HepG2 (cell line): ENCODE measurements at regions not wholly inside any gene's neighbourhood (a gene's known extent, or its start where the extent isn't known, plus 50 kb on each side); places are given as distances from the start of the nearest gene placed in this dataset.
A peak's percentile ranks its signal among the peaks of the same experiment; 100 is the strongest.
"Not testable (repeated sequence)": the region's sequence is repeated elsewhere in the genome, so short reads cannot be mapped to it uniquely, and the experiment has no call there.

Experiments
- ATAC-seq: fragments of 200-7000 bp; cut with Tn5 transposase; 3 replicates; pipeline ENCODE4 v1.9.1; 2020; ENCODE audit warnings: mild to moderate bottlenecking, moderate library complexity
- BruUV-seq: library from RNA; stranded (reverse); fragments of 400-500 nt; replicated peaks from 2 replicates; lab custom pipeline; 2021; lab: Mats Ljungman, UMichigan
- CTCF ChIA-PET: fragments of 300-600 bp; formaldehyde crosslinking; extraction: SDS; loops from one replicate; lab custom pipeline; 2021; ENCODE audit warnings: low total read pairs, inconsistent platforms, low intra/inter-chr PET ratio; lab: Yijun Ruan, JAX
- POLR2A ChIA-PET: fragments of 350-600 bp; sonication (Branson Sonifier 250); formaldehyde crosslinking; loops from one replicate; lab custom pipeline; 2020; ENCODE audit warnings: antibody characterized with exemption, inconsistent platforms; lab: Yijun Ruan, JAX
- DNase-seq: peaks from one replicate; pipeline ENCODE4 v3.0.0-alpha.2; 2015; ENCODE audit warnings: low spot score
- FAIRE-seq: peaks from 3 replicates; lab custom pipeline; 2011; peaks lifted over from hg19 to GRCh38; lab: Jason Lieb, UNC
- H2AFZ ChIP-seq: one replicate; pipeline ENCODE4 v1.6.1; 2011; ENCODE audit warnings: low read length, inconsistent platforms
- H3K27ac ChIP-seq: fragments of 300-600 bp; 3 replicates; pipeline ENCODE4 v1.8.0; 2011; ENCODE audit warnings: mixed run types, mild to moderate bottlenecking, mixed read lengths, low read length, inconsistent platforms; ENCODE audit not compliant: insufficient read depth; ENCODE audit errors: extremely low read length
- H3K27me3 ChIP-seq, 2 experiments: fragments of 200-600 bp in 1 of 2; 2 replicates in 1 of 2; 3 replicates in 1 of 2; pipeline versions ENCODE4 v1.6.0 to v1.8.0; 2011; ENCODE audit warnings: low read length in 2 of 2, mild to moderate bottlenecking in 2 of 2, moderate library complexity in 2 of 2, inconsistent platforms in 1 of 2; ENCODE audit not compliant: insufficient read depth in 2 of 2, control insufficient read depth in 1 of 2
- H3K36me3 ChIP-seq, 2 experiments: fragments of 200-600 bp in 1 of 2; replicated peaks in 1 of 2; 2 replicates in 1 of 2; 3 replicates in 1 of 2; pipeline versions ENCODE4 v1.5.1 to v1.8.0; 2011; ENCODE audit warnings: low read length in 2 of 2, inconsistent platforms in 1 of 2; ENCODE audit not compliant: insufficient read depth in 2 of 2, control insufficient read depth in 1 of 2
- H3K4me1 ChIP-seq: 2 replicates; pipeline ENCODE4 v1.5.1; 2012; ENCODE audit warnings: low read length, inconsistent platforms; ENCODE audit not compliant: insufficient read depth
- H3K4me2 ChIP-seq: 2 replicates; pipeline ENCODE4 v1.6.0; 2011; ENCODE audit warnings: low read depth, low read length, inconsistent platforms
- H3K4me3 ChIP-seq, 3 experiments: fragments of 200-600 bp in 1 of 3; sonication (generic), shearing (Covaris generic) in 1 of 3; replicated peaks in 1 of 3; 2 replicates each; pipeline ENCODE4 v1.5.1; 2011 to 2016; ENCODE audit warnings: low read length in 3 of 3, inconsistent platforms in 2 of 3, low read depth in 2 of 3, mild to moderate bottlenecking in 2 of 3, control low read depth in 1 of 3, mixed read lengths in 1 of 3; ENCODE audit not compliant: insufficient read depth in 1 of 3
- H3K79me2 ChIP-seq: one replicate; pipeline ENCODE4 v1.6.1; 2011; ENCODE audit warnings: low read length, inconsistent platforms; ENCODE audit not compliant: insufficient read depth
- H3K9ac ChIP-seq: 2 replicates; pipeline ENCODE4 v1.6.0; 2011; ENCODE audit warnings: mild to moderate bottlenecking, low read depth, low read length, inconsistent platforms; ENCODE audit not compliant: insufficient read depth
- H3K9me3 ChIP-seq: 2 replicates; pipeline ENCODE4 v1.5.1; 2012; ENCODE audit warnings: mild to moderate bottlenecking, low read length
- H4K20me1 ChIP-seq: 2 replicates; pipeline ENCODE4 v1.6.0; 2011; ENCODE audit warnings: inconsistent platforms, mild to moderate bottlenecking, low read length, moderate library complexity; ENCODE audit not compliant: insufficient read depth
- FOSL2 ChIP-seq: sonication (generic); formaldehyde crosslinking; IDR thresholded peaks from 2 replicates; pipeline ENCODE4 v1.4.0; 2020; ENCODE audit warnings: missing genetic modification reagents
- GTF2F1 ChIP-seq: fragments of 150-350 bp; IDR thresholded peaks from 2 replicates; pipeline ENCODE4 v1.6.1; 2014; ENCODE audit warnings: low read length
- MIXL1 ChIP-seq: IDR thresholded peaks from 2 replicates; pipeline ENCODE4 v1.6.1; 2016
- MYNN ChIP-seq: sonication (generic); formaldehyde crosslinking; IDR thresholded peaks from 2 replicates; pipeline ENCODE4 v1.4.0; 2020; ENCODE audit warnings: mild to moderate bottlenecking, low read depth, missing genetic modification reagents
- POGZ ChIP-seq: sonication (generic); formaldehyde crosslinking; IDR thresholded peaks from 2 replicates; pipeline ENCODE4 v1.4.0; 2020; ENCODE audit warnings: mild to moderate bottlenecking, missing genetic modification reagents
- POLR2G ChIP-seq: fragments of 200-400 bp; formaldehyde crosslinking; IDR thresholded peaks from 2 replicates; pipeline ENCODE4 v1.6.1; 2018; ENCODE audit warnings: mild to moderate bottlenecking, low read depth, low read length, moderate library complexity
- PRPF4 ChIP-seq: fragments of 200-400 bp; formaldehyde crosslinking; IDR thresholded peaks from 2 replicates; pipeline ENCODE4 v1.6.1; 2016; ENCODE audit warnings: low read length, low read depth; ENCODE audit not compliant: poor library complexity, severe bottlenecking
- RXRB ChIP-seq: IDR thresholded peaks from 2 replicates; pipeline ENCODE4 v1.6.1; 2016; ENCODE audit warnings: borderline replicate concordance, missing genetic modification reagents, missing compliant biosample characterization
- SKI ChIP-seq: fragments of 450-650 bp; IDR thresholded peaks from one replicate; pipeline ENCODE4 v1.6.1; 2018; ENCODE audit warnings: mild to moderate bottlenecking; ENCODE audit not compliant: partially characterized antibody
- TEAD3 ChIP-seq: optimal IDR thresholded peaks from 2 replicates; pipeline ENCODE3; 2016; ENCODE audit warnings: borderline replicate concordance
- THRA ChIP-seq: sonication (generic); formaldehyde crosslinking; IDR thresholded peaks from 2 replicates; pipeline ENCODE4 v1.4.0; 2020; ENCODE audit warnings: missing genetic modification reagents, borderline replicate concordance
- ZFAT ChIP-seq: sonication (generic); formaldehyde crosslinking; conservative IDR thresholded peaks from 2 replicates; pipeline ENCODE4 v1.8.1; 2023; ENCODE audit warnings: missing genetic modification reagents, inconsistent platforms
- ZNF530 ChIP-seq: sonication (generic); formaldehyde crosslinking; IDR thresholded peaks from 2 replicates; pipeline ENCODE4 v1.5.0; 2020; ENCODE audit warnings: low read depth, mild to moderate bottlenecking, missing genetic modification reagents
- ZNF615 ChIP-seq: sonication (generic); formaldehyde crosslinking; IDR thresholded peaks from 2 replicates; pipeline ENCODE4 v1.5.0; 2020; ENCODE audit warnings: mild to moderate bottlenecking, missing genetic modification reagents, borderline replicate concordance
- ZNF704 ChIP-seq: sonication (generic); formaldehyde crosslinking; IDR thresholded peaks from 2 replicates; pipeline ENCODE4 v1.8.1; 2023; ENCODE audit warnings: mild to moderate bottlenecking, inconsistent platforms, moderate library complexity, missing genetic modification reagents, borderline replicate concordance
- ZNF790 ChIP-seq: sonication (generic); formaldehyde crosslinking; IDR thresholded peaks from 2 replicates; pipeline ENCODE4 v1.8.0; 2022; ENCODE audit warnings: missing genetic modification reagents, mild to moderate bottlenecking, borderline replicate concordance
- WGBS: methylation state at CpG from one replicate; pipeline ENCODE4 v1.1.6; 2017; ENCODE audit warnings: low lambda C conversion rate; 5-methylcytosine and 5-hydroxymethylcytosine counted together
- in situ Hi-C: cut with HindIII; loops from 2 replicates; pipeline ENCODE4 v1.10.0; 2017; ENCODE audit warnings: low pct_unique_long_range_greater_than_20kb; ENCODE audit not compliant: extremely low pct_ligation_motif_present
- intact Hi-C: fragments of 100-400 bp; cut with micrococcal nuclease; formaldehyde crosslinking; loops from one replicate; pipeline ENCODE4 v1.10.0; 2022; ENCODE audit not compliant: unreplicated experiment

- H3K79me2 ChIP-seq, H3K36me3 ChIP-seq, DNase-seq, CTCF ChIA-PET, POLR2A ChIA-PET, H3K27me3 ChIP-seq, FAIRE-seq, H4K20me1 ChIP-seq, H3K4me3 ChIP-seq, H3K27ac ChIP-seq, H2AFZ ChIP-seq, H3K4me2 ChIP-seq, BruUV-seq, H3K4me1 ChIP-seq, intact Hi-C loops, ATAC-seq, in situ Hi-C loops, H3K9ac ChIP-seq, H3K9me3 ChIP-seq: not testable (repeated sequence)
- 4% methylated on average over 1 of the region's 1 CpG for WGBS
- TF ChIP-seq FOSL2 (CRISPR knock-in tag) = peak; percentile 51; the same call in 1 of the 2 replicates
Observed at GRCh38 chr12:7584137-7584536, 80.6 kb upstream of the CD163 start.

GRCh38 chr12:7583471-7583870 lies 79.9 kb upstream of the CD163 start:
- H3K36me3 ChIP-seq = no peaks in the 10 kb centered on the region
- no peak for DNase-seq
- no peak for ATAC-seq
- no peaks in the 10 kb centered on the region for H3K27me3 ChIP-seq
- no TSS peak for BruUV-seq
- FAIRE-seq = no peak
- H3K27ac ChIP-seq = no peak overlapping the region
- H3K79me2 ChIP-seq = no peaks in the 10 kb centered on the region
- no peaks in the 10 kb centered on the region for H3K4me1 ChIP-seq
- no peak overlapping the region for H3K4me2 ChIP-seq
- no peak overlapping the region for H3K9ac ChIP-seq
- CTCF ChIA-PET = no interaction called here
- no peak overlapping the region for H2AFZ ChIP-seq
- no peak overlapping the region for H3K4me3 ChIP-seq
- POLR2A ChIA-PET = no interaction called here
- no peaks in the 10 kb centered on the region for H3K9me3 ChIP-seq
- H4K20me1 ChIP-seq = no peaks in the 10 kb centered on the region
- intact Hi-C loops (no loop called here), in situ Hi-C loops (no loop called here)
- TF ChIP-seq ZNF704 (CRISPR knock-in tag) = no peak
- TF ChIP-seq MYNN (CRISPR knock-in tag) = no peak
- TF ChIP-seq ZNF790 (CRISPR knock-in tag) = no peak
- TF ChIP-seq GTF2F1 = no peak
- TF ChIP-seq POLR2G = no peak
- no peak for TF ChIP-seq ZFAT (CRISPR knock-in tag)
- no peak for TF ChIP-seq TEAD3
- no peak for TF ChIP-seq MIXL1 (CRISPR knock-in tag)
- TF ChIP-seq POGZ (CRISPR knock-in tag) = no peak
- TF ChIP-seq RXRB = no peak
- TF ChIP-seq SKI = no peak
- TF ChIP-seq ZNF615 (CRISPR knock-in tag) = no peak
- TF ChIP-seq ZNF530 (CRISPR knock-in tag) = no peak
- no peak for TF ChIP-seq PRPF4
- TF ChIP-seq THRA (CRISPR knock-in tag) = no peak
- TF ChIP-seq, all 625 proteins: peak for 0
- 0% methylated on average over 3 of the region's 6 CpGs for WGBS
